HG03575 (cell line): ENCODE measurements at regions not wholly inside any gene's neighbourhood (a gene's known extent, or its start where the extent isn't known, plus 50 kb on each side); places are given as distances from the start of the nearest gene placed in this dataset.
"Not testable (repeated sequence)": the region's sequence is repeated elsewhere in the genome, so short reads cannot be mapped to it uniquely, and the experiment has no call there.

ENCODE experiments used
- ATAC-seq: cut with Tn5 transposase; IDR thresholded peaks from one replicate; pipeline ENCODE4 v1.9.1; 2021; ENCODE audit not compliant: unreplicated experiment, insufficient number of reproducible peaks, low FRiP score; ENCODE audit errors: extremely low read depth

- ATAC-seq: no peak
These were observed 150.6 kb upstream of the DUSP21 start for GRCh38 chrX:44693255-44693654.

- no peak for ATAC-seq
These were observed 147.5 kb upstream of the FUNDC1 start for GRCh38 chrX:44690129-44690528.

GRCh38 chrX:44675362-44676024 is 132.8 kb upstream of the FUNDC1 start:
- no peak for ATAC-seq

GRCh38 chrX:44674906-44675305 is 132.2 kb upstream of the FUNDC1 start:
- ATAC-seq: no peak

GRCh38 chrX:44669626-44670025 is 127.0 kb upstream of the FUNDC1 start:
- no peak for ATAC-seq

GRCh38 chrX:44667771-44668170 is 125.1 kb upstream of the FUNDC1 start:
- no peak for ATAC-seq

GRCh38 chrX:44657718-44658246 is 115.1 kb upstream of the FUNDC1 start:
- ATAC-seq: not testable (repeated sequence)

GRCh38 chrX:44651358-44651757 is 108.7 kb upstream of the FUNDC1 start:
- ATAC-seq: no peak

- ATAC-seq: no peak
These were observed 101.1 kb upstream of the FUNDC1 start for GRCh38 chrX:44643723-44644122.

- ATAC-seq: no peak
These were observed 94.6 kb upstream of the FUNDC1 start for GRCh38 chrX:44637282-44637681.

GRCh38 chrX:44621078-44621477 is 78.4 kb upstream of the FUNDC1 start:
- no peak for ATAC-seq

GRCh38 chrX:44619039-44619438 is 76.4 kb upstream of the FUNDC1 start:
- no peak for ATAC-seq

GRCh38 chrX:44596277-44596676 is 53.6 kb upstream of the FUNDC1 start:
- ATAC-seq: peak; percentile 95
